ENCODE measurements at regions not wholly inside any gene's neighbourhood (a gene's known extent, or its start where the extent isn't known, plus 50 kb on each side); places are given as distances from the start of the nearest gene placed in this dataset.
"Not testable (repeated sequence)": the region's sequence is repeated elsewhere in the genome, so short reads cannot be mapped to it uniquely, and the experiment has no call there.

- DNase-seq = not testable (repeated sequence)
Measured at GRCh38 chr21:25531538-25532250, 75.6 kb downstream of the MRPL39 start.

GRCh38 chr21:25528515-25528914, 78.8 kb downstream of the MRPL39 start:
- no peak for DNase-seq

GRCh38 chr21:25518491-25518911, 88.8 kb downstream of the MRPL39 start:
- DNase-seq = no peak

- DNase-seq = no peak
Measured at GRCh38 chr21:25515484-25516405, 91.5 kb downstream of the MRPL39 start.

- no peak for DNase-seq
Measured at GRCh38 chr21:25513810-25514209, 93.5 kb downstream of the MRPL39 start.

- no peak for DNase-seq
Measured at GRCh38 chr21:25512095-25513081, 94.9 kb downstream of the MRPL39 start.

GRCh38 chr21:25509862-25510261, 97.4 kb downstream of the MRPL39 start:
- DNase-seq = no peak

GRCh38 chr21:25508364-25508763, 98.9 kb downstream of the MRPL39 start:
- no peak for DNase-seq

- no peak for DNase-seq
Measured at GRCh38 chr21:25507522-25507921, 99.8 kb downstream of the MRPL39 start.

GRCh38 chr21:25506887-25507286, 100.4 kb downstream of the MRPL39 start:
- no peak for DNase-seq

GRCh38 chr21:25506261-25506660, 101.0 kb downstream of the MRPL39 start:
- no peak for DNase-seq

- no peak for DNase-seq
Measured at GRCh38 chr21:25503981-25504380, 103.3 kb downstream of the MRPL39 start.

GRCh38 chr21:25501996-25502665, 105.2 kb downstream of the MRPL39 start:
- DNase-seq = no peak

- no peak for DNase-seq
Measured at GRCh38 chr21:25501462-25501861, 105.8 kb downstream of the MRPL39 start.

GRCh38 chr21:25500598-25500997, 106.7 kb downstream of the MRPL39 start:
- no peak for DNase-seq

GRCh38 chr21:25496825-25497482, 110.3 kb downstream of the MRPL39 start:
- no peak for DNase-seq

GRCh38 chr21:25494804-25495203, 112.5 kb downstream of the MRPL39 start:
- no peak for DNase-seq

GRCh38 chr21:25493722-25494121, 113.6 kb downstream of the MRPL39 start:
- no peak for DNase-seq

GRCh38 chr21:25491267-25491666, 116.0 kb downstream of the MRPL39 start:
- DNase-seq = no peak

- no peak for DNase-seq
Measured at GRCh38 chr21:25490742-25491141, 116.5 kb downstream of the MRPL39 start.

Data from hypothalamus (tissue), 51 donors.